GM23338 (cell line): ENCODE measurements at regions not wholly inside any gene's neighbourhood (a gene's known extent, or its start where the extent isn't known, plus 50 kb on each side); places are given as distances from the start of the nearest gene placed in this dataset.

Experiments used
- CTCF ChIP-seq, 2 experiments: fragments of 200-600 bp in 1 of 2; sonication (generic) in 1 of 2; conservative IDR thresholded peaks; 2 replicates each; pipeline versions ENCODE4 v1.5.1 to v1.6.1; 2016 to 2017; ENCODE audit warnings: antibody characterized with exemption in 2 of 2, low read depth in 2 of 2, mild to moderate bottlenecking in 2 of 2, moderate library complexity in 1 of 2
- ETS1 ChIP-seq: IDR thresholded peaks from 2 replicates; pipeline ENCODE4 v1.6.1; 2016; ENCODE audit warnings: antibody characterized with exemption
- EZH2phosphoT487 ChIP-seq: fragments of 200-600 bp; sonication (generic); IDR thresholded peaks from one replicate; pipeline ENCODE4 v1.8.1; 2018; ENCODE audit warnings: antibody characterized with exemption; ENCODE audit not compliant: unreplicated experiment

GRCh38 chr4:41815473-41815872, 66.9 kb upstream of the PHOX2B start:
- TF ChIP-seq CTCF (conservative IDR thresholded peaks at IDR 0.05; ENCODE audit: low read depth in 2 of 2) (no peak), EZH2phosphoT487 (no peak), ETS1 (no peak)
